HEK293T (cell line): ENCODE measurements at regions not wholly inside any gene's neighbourhood (a gene's known extent, or its start where the extent isn't known, plus 50 kb on each side); places are given as distances from the start of the nearest gene placed in this dataset.

ENCODE experiments used
- CTCF ChIA-PET: fragments of 350-600 bp; formaldehyde crosslinking; extraction: SDS; loops from one replicate; lab custom pipeline; 2021; ENCODE audit warnings: antibody characterized with exemption, inconsistent platforms; lab: Yijun Ruan, JAX
- POLR2A ChIA-PET: fragments of 350-600 bp; formaldehyde crosslinking; extraction: SDS; loops from one replicate; lab custom pipeline; 2020; ENCODE audit warnings: antibody characterized with exemption, inconsistent platforms; lab: Yijun Ruan, JAX
- DNase-seq: peaks from one replicate; pipeline ENCODE4 v3.0.0; 2012; ENCODE audit warnings: mixed read lengths; ENCODE audit errors: extremely low spot score
- ARNT ChIP-seq: fragments of 450-650 bp; IDR thresholded peaks from 2 replicates; pipeline ENCODE4 v1.6.1; 2017; ENCODE audit warnings: mild to moderate bottlenecking
- BHLHE40 ChIP-seq: fragments of 450-650 bp; IDR thresholded peaks from 2 replicates; pipeline ENCODE4 v1.6.1; 2016; ENCODE audit warnings: mild to moderate bottlenecking, moderate library complexity, borderline replicate concordance
- CTBP1 ChIP-seq: fragments of 450-650 bp; IDR thresholded peaks from 2 replicates; pipeline ENCODE4 v1.6.1; 2016; ENCODE audit warnings: borderline replicate concordance
- ELF4 ChIP-seq: fragments of 450-650 bp; IDR thresholded peaks from 2 replicates; pipeline ENCODE4 v1.6.1; 2017; ENCODE audit warnings: antibody characterized with exemption
- FOXA1 ChIP-seq: fragments of 450-650 bp; IDR thresholded peaks from 2 replicates; pipeline ENCODE4 v1.6.1; 2016; ENCODE audit warnings: mild to moderate bottlenecking
- FOXK2 ChIP-seq: fragments of 450-650 bp; IDR thresholded peaks from 2 replicates; pipeline ENCODE4 v1.6.1; 2016; ENCODE audit warnings: mild to moderate bottlenecking
- FOXM1 ChIP-seq: fragments of 450-650 bp; IDR thresholded peaks from 2 replicates; pipeline ENCODE4 v1.6.1; 2017; ENCODE audit warnings: mild to moderate bottlenecking, borderline replicate concordance
- HDGF ChIP-seq: fragments of 450-650 bp; IDR thresholded peaks from 2 replicates; pipeline ENCODE4 v1.6.1; 2017; ENCODE audit warnings: antibody characterized with exemption, borderline replicate concordance
- L3MBTL2 ChIP-seq: fragments of 450-650 bp; conservative IDR thresholded peaks from 2 replicates; pipeline ENCODE4 v1.6.1; 2016; ENCODE audit warnings: mild to moderate bottlenecking
- LEF1 ChIP-seq: fragments of 450-650 bp; IDR thresholded peaks from 2 replicates; pipeline ENCODE4 v1.6.1; 2017; ENCODE audit warnings: mild to moderate bottlenecking, borderline replicate concordance
- NFRKB ChIP-seq: fragments of 450-650 bp; IDR thresholded peaks from 2 replicates; pipeline ENCODE4 v1.6.1; 2016; ENCODE audit warnings: mild to moderate bottlenecking, moderate library complexity
- SP1 ChIP-seq: fragments of 450-650 bp; IDR thresholded peaks from 2 replicates; pipeline ENCODE4 v1.6.1; 2017
- SUZ12 ChIP-seq: fragments of 450-650 bp; IDR thresholded peaks from 2 replicates; pipeline ENCODE4 v1.6.1; 2016; ENCODE audit warnings: mild to moderate bottlenecking
- TARDBP ChIP-seq: fragments of 450-650 bp; IDR thresholded peaks from 2 replicates; pipeline ENCODE4 v1.6.1; 2016
- ZNF384 ChIP-seq: fragments of 450-650 bp; IDR thresholded peaks from 2 replicates; pipeline ENCODE4 v1.6.1; 2016
- TF ChIP-seq, protein P1 (sequence below): fragments of 450-650 bp; IDR thresholded peaks from 2 replicates; pipeline ENCODE4 v1.6.1; 2016

DNA sequence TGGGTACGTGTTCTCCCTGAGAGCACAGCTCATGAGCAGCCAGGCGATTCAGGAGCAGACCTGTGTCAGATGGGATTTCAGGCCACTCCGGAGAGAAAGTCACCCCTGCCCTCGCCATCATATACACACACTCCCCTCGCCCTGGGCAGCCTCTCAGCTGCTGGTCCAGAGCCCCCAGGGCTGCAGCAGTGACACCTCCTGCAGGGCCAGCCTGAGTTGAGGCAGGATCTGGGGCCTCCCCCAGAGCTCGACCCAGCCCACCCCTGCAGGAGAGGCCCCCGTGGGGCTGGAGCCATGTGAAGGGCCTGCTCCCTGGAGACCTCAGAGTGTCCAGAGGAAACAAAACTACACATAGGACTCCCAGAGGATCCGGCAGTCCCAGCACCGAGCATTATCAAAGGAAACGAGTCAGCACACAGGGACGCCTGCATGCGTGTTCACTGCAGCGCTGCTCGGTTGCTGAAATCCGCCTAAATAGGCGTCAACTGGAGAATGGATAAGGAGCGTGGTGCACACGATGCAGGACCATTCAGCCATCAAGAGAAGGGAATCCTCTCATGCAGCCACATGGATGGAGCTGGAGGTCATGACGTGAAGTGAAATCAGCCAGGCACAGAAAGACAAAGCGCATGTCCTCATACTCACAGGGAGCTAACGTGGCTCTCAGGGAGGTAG, 104.0 kb downstream of the TNFAIP2 start:
- DNase-seq = no peak
- ChIA-PET POLR2A (no interaction called here), CTCF (no interaction called here)
- TF ChIP-seq CTBP1 (no peak), ZNF384 (no peak), LEF1 (no peak), SP1 (no peak), TARDBP (no peak), L3MBTL2 (no peak), FOXK2 (no peak), HDGF (no peak), SUZ12 (no peak), ARNT (no peak), NFRKB (no peak), FOXA1 (no peak), BHLHE40 (no peak), ELF4 (no peak), FOXM1 (no peak)
- TF ChIP-seq, protein P1, sequence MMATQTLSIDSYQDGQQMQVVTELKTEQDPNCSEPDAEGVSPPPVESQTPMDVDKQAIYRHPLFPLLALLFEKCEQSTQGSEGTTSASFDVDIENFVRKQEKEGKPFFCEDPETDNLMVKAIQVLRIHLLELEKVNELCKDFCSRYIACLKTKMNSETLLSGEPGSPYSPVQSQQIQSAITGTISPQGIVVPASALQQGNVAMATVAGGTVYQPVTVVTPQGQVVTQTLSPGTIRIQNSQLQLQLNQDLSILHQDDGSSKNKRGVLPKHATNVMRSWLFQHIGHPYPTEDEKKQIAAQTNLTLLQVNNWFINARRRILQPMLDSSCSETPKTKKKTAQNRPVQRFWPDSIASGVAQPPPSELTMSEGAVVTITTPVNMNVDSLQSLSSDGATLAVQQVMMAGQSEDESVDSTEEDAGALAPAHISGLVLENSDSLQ = no peak

DNA sequence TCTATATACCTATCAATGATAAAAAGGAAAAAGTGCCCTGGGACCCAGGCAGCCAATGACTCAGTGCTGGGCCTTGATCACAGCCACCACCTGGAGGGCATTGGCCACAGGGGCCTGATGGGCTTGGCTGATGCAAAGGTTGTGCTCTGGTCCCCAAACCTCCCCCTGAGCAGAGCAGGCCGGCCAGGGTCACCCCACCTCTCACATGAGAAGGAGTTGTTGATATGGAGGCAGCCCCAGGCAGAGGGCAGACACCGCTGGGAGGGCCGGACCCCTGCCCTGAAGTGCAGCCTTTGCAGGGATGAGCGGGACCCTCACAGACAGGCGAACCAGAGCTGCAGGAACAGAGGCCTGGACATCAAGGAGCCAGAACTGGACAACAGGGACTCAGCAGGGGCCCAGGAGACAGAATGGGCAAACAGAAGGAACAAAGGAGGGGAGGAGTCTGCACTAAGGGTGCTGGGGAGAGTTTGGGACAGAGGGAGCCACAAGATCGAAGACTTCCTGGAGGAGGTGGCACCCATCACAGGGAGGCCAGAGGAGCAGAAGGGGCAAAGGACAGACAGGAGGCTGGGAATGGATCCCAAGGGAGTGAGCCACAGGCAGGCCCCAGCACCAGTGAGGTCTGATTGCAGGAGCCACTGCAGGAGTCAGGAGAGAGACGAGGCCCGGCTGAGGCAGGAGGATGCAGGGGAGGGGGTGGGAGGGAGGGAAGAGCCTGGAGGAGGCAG, 105.0 kb downstream of the TNFAIP2 start:
- POLR2A ChIA-PET = no interaction called here
- CTCF ChIA-PET = no interaction called here
- TF ChIP-seq BHLHE40 = no peak
- TF ChIP-seq LEF1 = no peak
- no peak for TF ChIP-seq ELF4
- TF ChIP-seq, protein P1 = no peak
- TF ChIP-seq ARNT = no peak
- TF ChIP-seq FOXM1 = no peak
- TF ChIP-seq ZNF384 = no peak
- TF ChIP-seq SUZ12 = no peak
- TF ChIP-seq HDGF = no peak
- no peak for TF ChIP-seq FOXK2
- TF ChIP-seq TARDBP = no peak
- no peak for TF ChIP-seq CTBP1
- TF ChIP-seq SP1 = no peak
- DNase-seq = no peak

DNA sequence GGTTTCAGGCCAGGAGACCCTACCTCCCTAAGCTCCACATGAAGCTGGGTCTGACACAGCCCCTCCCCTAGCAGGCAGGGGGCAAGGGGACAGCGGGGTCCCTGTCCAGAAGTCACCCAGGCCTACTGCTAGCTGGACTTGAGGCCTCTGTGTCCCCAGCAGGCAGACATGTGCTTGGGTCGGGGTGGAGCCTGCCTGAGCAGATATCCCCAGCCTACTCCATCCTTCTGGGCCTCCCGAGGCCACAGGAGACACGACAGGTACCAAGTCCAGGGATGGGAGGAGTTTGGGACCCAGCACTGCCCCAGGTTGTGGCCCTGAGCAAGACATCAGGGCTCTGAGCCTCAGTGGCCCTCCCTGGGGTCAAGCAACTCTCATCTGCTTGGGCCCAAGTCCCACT, 105.2 kb upstream of the EIF5 start:
- POLR2A ChIA-PET = no interaction called here
- CTCF ChIA-PET = no interaction called here
- no peak for DNase-seq
- no peak for TF ChIP-seq FOXK2
- TF ChIP-seq BHLHE40 = no peak
- no peak for TF ChIP-seq LEF1
- TF ChIP-seq SP1 = no peak
- TF ChIP-seq, protein P1 = no peak
- no peak for TF ChIP-seq FOXM1
- no peak for TF ChIP-seq CTBP1
- no peak for TF ChIP-seq ARNT
- no peak for TF ChIP-seq HDGF
- no peak for TF ChIP-seq FOXA1
- no peak for TF ChIP-seq ZNF384
- TF ChIP-seq NFRKB = no peak
- no peak for TF ChIP-seq L3MBTL2
- TF ChIP-seq ELF4 = no peak
- no peak for TF ChIP-seq SUZ12
- TF ChIP-seq TARDBP = no peak

GRCh38 chr14:103230021-103230420, 104.0 kb upstream of the EIF5 start:
- ChIA-PET POLR2A (no interaction called here), CTCF (no interaction called here)
- TF ChIP-seq NFRKB = no peak
- TF ChIP-seq TARDBP = no peak
- no peak for TF ChIP-seq FOXA1
- no peak for TF ChIP-seq ARNT
- TF ChIP-seq ZNF384 = no peak
- no peak for TF ChIP-seq FOXK2
- TF ChIP-seq LEF1 = no peak
- no peak for TF ChIP-seq SP1
- no peak for TF ChIP-seq FOXM1
- TF ChIP-seq HDGF = no peak
- no peak for TF ChIP-seq SUZ12
- no peak for TF ChIP-seq L3MBTL2
- TF ChIP-seq ELF4 = no peak
- TF ChIP-seq, protein P1 = no peak
- TF ChIP-seq BHLHE40 = no peak
- no peak for TF ChIP-seq CTBP1
- no peak for DNase-seq
